K562 (cell line): ENCODE measurements at regions not wholly inside any gene's neighbourhood (a gene's known extent, or its start where the extent isn't known, plus 50 kb on each side); places are given as distances from the start of the nearest gene placed in this dataset.

Source experiments
- TCF7L2 ChIP-seq: fragments of 150-350 bp; IDR thresholded peaks from 2 replicates; pipeline ENCODE4 v1.6.1; 2016; ENCODE audit warnings: low read depth, mild to moderate bottlenecking, low read length, moderate library complexity
- TF ChIP-seq, protein P1 (sequence below), 3 experiments: IDR thresholded peaks in 2 of 3; conservative IDR thresholded peaks in 1 of 3; 2 replicates each; pipeline ENCODE4 v1.5.1; 2011 to 2012; ENCODE audit warnings: low read length in 3 of 3, mild to moderate bottlenecking in 3 of 3, control low read depth in 2 of 3, improper control_type of control experiment in 1 of 3, inconsistent platforms in 1 of 3, low read depth in 1 of 3, mixed read lengths in 1 of 3, moderate library complexity in 1 of 3; ENCODE audit not compliant: insufficient read depth in 2 of 3
- TF ChIP-seq, protein P2 (sequence below), 2 experiments: fragments of 450-650 bp in 1 of 2; sonication (generic) in 1 of 2; formaldehyde crosslinking in 1 of 2; IDR thresholded peaks in 1 of 2; conservative IDR thresholded peaks in 1 of 2; 2 replicates each; pipeline versions ENCODE4 v1.6.1 to v1.8.1; 2016 to 2023; ENCODE audit warnings: mild to moderate bottlenecking in 2 of 2, moderate library complexity in 2 of 2, inconsistent platforms in 1 of 2, missing genetic modification reagents in 1 of 2

DNA sequence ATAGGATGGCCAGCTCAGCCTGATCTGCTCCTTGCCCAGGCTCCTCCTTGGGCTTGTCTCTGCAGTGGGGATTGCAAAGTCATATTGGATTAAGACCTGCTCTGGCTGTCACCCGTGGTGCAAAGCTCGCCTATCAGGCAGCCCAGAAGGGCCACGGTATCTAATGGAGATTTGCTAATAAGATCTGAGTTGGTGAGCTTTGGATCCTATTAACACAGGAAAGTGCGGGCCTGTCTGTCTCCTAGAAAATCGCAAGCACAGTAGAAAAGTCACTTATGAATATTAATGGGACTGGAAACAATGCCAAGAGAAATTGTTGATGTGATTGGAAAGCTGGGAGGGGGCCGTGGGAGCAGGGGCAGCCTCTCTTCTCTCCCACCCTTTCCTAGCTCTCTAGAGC, 72.8 kb downstream of the CHST1 start:
- TF ChIP-seq TCF7L2, result no peak
- TF ChIP-seq, protein P1, sequence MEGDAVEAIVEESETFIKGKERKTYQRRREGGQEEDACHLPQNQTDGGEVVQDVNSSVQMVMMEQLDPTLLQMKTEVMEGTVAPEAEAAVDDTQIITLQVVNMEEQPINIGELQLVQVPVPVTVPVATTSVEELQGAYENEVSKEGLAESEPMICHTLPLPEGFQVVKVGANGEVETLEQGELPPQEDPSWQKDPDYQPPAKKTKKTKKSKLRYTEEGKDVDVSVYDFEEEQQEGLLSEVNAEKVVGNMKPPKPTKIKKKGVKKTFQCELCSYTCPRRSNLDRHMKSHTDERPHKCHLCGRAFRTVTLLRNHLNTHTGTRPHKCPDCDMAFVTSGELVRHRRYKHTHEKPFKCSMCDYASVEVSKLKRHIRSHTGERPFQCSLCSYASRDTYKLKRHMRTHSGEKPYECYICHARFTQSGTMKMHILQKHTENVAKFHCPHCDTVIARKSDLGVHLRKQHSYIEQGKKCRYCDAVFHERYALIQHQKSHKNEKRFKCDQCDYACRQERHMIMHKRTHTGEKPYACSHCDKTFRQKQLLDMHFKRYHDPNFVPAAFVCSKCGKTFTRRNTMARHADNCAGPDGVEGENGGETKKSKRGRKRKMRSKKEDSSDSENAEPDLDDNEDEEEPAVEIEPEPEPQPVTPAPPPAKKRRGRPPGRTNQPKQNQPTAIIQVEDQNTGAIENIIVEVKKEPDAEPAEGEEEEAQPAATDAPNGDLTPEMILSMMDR (IDR thresholded peaks at IDR 0.05 in 2 of 3, conservative IDR thresholded peaks at IDR 0.05 in 1 of 3; ENCODE audit: insufficient read depth in 2 of 3, low read depth in 1 of 3, low read length in 3 of 3), result no peak
- TF ChIP-seq, protein P2, sequence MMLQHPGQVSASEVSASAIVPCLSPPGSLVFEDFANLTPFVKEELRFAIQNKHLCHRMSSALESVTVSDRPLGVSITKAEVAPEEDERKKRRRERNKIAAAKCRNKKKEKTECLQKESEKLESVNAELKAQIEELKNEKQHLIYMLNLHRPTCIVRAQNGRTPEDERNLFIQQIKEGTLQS (IDR thresholded peaks at IDR 0.05), result no peak
- TF ChIP-seq, protein P2 (CRISPR knock-in tag; conservative IDR thresholded peaks at IDR 0.05), result no peak
